Ovary (tissue), 3 donors: ENCODE measurements at regions not wholly inside any gene's neighbourhood (a gene's known extent, or its start where the extent isn't known, plus 50 kb on each side); places are given as distances from the start of the nearest gene placed in this dataset.

ENCODE experiments used
- CTCF ChIP-seq, 3 donors: fragments of 450-650 bp in 2 of 3; fragments of 200-600 bp in 1 of 3; IDR thresholded peaks; one replicate each; pipeline versions ENCODE4 v1.5.1 to v1.8.0; 2016 to 2022; ENCODE audit warnings: antibody characterized with exemption in 3 of 3, mild to moderate bottlenecking in 1 of 3
- EP300 ChIP-seq: sonication (generic); formaldehyde crosslinking; IDR thresholded peaks from one replicate; pipeline ENCODE4 v1.6.1; 2017; ENCODE audit warnings: antibody characterized with exemption
- POLR2A ChIP-seq: fragments of 450-650 bp; IDR thresholded peaks from one replicate; pipeline ENCODE4 v1.6.1; 2017; ENCODE audit warnings: antibody characterized with exemption, mild to moderate bottlenecking, moderate library complexity
- donor health status: DM: no; HTN: no; CAD: no.

GRCh38 chr17:37815536-37815935 is 70.7 kb upstream of the HNF1B start:
- TF ChIP-seq EP300 (no peak), CTCF (IDR thresholded peaks at IDR 0.05) (no peak), POLR2A (no peak)
